Fibroblast of villous mesenchyme (primary cell): ENCODE measurements at regions not wholly inside any gene's neighbourhood (a gene's known extent, or its start where the extent isn't known, plus 50 kb on each side); places are given as distances from the start of the nearest gene placed in this dataset.

Experiments
- DNase-seq: peaks from one replicate; pipeline ENCODE4 v3.0.0-alpha.2; 2010; ENCODE audit warnings: low read depth
- H3K4me3 ChIP-seq: 2 replicates; pipeline ENCODE4 v1.5.1; 2011; ENCODE audit warnings: low read depth, mild to moderate bottlenecking, low read length
- TF ChIP-seq, protein P1 (sequence below): IDR thresholded peaks from 2 replicates; pipeline ENCODE4 v1.5.1; 2012; ENCODE audit warnings: low read depth, mild to moderate bottlenecking, low read length; ENCODE audit not compliant: insufficient read depth

DNA sequence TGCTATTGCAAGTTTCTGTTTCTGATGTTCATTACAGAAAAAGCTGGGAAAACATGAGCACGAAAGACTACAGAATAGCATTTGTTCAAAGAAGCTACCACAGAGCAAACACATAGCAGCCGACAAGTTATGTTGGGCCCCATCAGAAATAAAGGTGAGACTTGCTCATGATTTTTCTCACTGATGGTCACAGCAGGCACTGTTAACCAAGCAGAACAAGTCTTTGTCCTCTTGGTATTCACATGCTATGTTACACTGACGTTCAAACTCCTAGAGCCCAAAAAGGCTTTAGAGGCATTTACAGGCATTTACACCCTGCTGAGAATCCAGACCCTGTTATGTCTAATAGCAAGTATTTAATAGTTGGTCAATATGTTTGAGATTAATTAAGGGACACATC is 235.0 kb upstream of the HNMT start:
- TF ChIP-seq, protein P1, sequence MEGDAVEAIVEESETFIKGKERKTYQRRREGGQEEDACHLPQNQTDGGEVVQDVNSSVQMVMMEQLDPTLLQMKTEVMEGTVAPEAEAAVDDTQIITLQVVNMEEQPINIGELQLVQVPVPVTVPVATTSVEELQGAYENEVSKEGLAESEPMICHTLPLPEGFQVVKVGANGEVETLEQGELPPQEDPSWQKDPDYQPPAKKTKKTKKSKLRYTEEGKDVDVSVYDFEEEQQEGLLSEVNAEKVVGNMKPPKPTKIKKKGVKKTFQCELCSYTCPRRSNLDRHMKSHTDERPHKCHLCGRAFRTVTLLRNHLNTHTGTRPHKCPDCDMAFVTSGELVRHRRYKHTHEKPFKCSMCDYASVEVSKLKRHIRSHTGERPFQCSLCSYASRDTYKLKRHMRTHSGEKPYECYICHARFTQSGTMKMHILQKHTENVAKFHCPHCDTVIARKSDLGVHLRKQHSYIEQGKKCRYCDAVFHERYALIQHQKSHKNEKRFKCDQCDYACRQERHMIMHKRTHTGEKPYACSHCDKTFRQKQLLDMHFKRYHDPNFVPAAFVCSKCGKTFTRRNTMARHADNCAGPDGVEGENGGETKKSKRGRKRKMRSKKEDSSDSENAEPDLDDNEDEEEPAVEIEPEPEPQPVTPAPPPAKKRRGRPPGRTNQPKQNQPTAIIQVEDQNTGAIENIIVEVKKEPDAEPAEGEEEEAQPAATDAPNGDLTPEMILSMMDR = no peak
- DNase-seq = no peak
- H3K4me3 ChIP-seq = no peak overlapping the region

DNA sequence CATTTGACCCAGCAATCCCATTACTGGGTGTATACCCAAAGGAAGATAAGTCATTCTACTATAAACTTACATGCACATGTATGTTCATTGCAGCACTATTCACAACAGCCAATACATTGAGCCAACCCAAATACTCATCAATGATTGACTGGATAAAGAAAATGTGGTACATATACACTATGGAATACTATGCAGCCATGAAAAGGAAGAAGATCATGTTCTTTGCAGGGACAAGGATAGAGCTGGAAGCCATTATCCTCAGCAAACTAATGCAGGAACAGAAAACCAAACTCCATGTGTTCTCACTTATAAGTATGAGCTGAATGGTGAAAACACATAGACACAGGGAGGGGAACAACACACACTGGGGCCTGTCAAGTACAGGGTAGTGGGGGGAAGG is 226.7 kb upstream of the HNMT start:
- no peak for DNase-seq
- no peak overlapping the region for H3K4me3 ChIP-seq
- TF ChIP-seq, protein P1 = no peak

GRCh38 chr2:137741784-137742362 is 222.4 kb upstream of the HNMT start:
- no peak for DNase-seq
- no peak overlapping the region for H3K4me3 ChIP-seq
- TF ChIP-seq, protein P1 = no peak

- TF ChIP-seq, protein P1 = no peak
- H3K4me3 ChIP-seq = no peak overlapping the region
- DNase-seq = no peak
Observed at GRCh38 chr2:137747509-137747908, 216.8 kb upstream of the HNMT start.

DNA sequence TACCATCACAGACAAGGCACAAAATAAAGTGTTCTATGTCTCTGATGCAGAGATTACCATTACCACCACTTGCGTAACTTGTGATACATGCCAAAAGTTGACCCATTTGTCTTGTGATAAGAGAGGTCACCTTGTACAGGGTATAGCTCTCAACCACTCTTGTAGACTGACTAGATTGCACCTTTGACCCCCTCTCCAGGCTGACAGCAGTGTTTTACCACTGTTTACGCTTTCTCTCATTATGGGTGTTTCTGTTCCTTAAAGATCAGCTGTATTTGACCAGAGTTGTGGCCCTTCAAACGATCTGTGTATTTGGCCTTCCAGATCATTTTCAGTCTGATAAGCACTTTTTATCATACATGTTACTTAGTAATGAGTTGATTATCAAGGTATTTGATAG is 215.7 kb upstream of the HNMT start:
- TF ChIP-seq, protein P1 = no peak

DNA sequence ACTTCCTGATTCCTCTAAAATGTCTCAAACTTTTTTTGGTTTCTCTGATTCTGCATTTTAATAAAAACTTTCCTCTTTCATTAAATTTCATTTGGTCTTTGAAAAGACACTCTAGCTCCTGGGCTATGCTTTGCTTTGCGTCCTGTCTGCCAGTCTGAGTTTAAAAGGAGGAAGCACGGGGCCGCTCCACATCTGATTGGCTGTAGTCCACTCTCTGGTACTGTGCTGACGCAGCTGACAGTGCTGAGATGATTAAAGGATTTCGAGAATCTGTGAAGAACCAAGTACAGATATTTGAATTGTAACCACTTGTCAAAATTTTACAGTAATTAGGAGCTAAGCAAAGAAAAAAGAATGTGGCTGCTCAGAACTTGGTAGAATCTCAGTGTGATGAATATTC is 199.6 kb upstream of the HNMT start:
- no peak overlapping the region for H3K4me3 ChIP-seq
- no peak for DNase-seq
- TF ChIP-seq, protein P1 = no peak

More for the DNA sequence above, 215.7 kb upstream of the HNMT start:
- H3K4me3 ChIP-seq = no peak overlapping the region
- no peak for DNase-seq

DNA sequence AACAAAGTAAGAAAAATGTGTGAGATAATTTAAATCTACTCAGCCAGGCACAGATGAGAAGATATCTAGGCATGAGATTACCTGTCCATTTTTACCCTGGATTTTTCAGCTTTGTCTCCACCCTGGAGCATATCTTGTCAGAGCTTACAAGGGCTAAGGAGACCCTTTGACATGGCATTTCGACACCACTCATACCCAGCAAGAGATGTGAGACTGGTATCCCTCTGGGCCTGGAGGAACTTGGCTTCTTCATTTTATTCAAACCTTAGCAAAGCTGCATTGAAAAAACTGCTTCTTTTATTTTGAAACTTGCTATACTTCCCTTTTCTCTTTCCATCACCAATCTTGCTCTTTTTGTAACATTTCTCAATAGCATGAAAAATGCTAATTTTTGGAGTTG is 194.9 kb upstream of the HNMT start:
- TF ChIP-seq, protein P1 = no peak
- no peak for DNase-seq
- no peak overlapping the region for H3K4me3 ChIP-seq
